ENCODE measurements at regions not wholly inside any gene's neighbourhood (a gene's known extent, or its start where the extent isn't known, plus 50 kb on each side); places are given as distances from the start of the nearest gene placed in this dataset.

- intact Hi-C loops (cut with DNase I; ENCODE audit: low total_unique reads): no loop called here
- no peaks in the 10 kb centered on the region for H3K27me3 ChIP-seq
- no peaks in the 10 kb centered on the region for H3K4me1 ChIP-seq
- H3K4me3 ChIP-seq: no peak overlapping the region
- DNase-seq: no peak
- H3K36me3 ChIP-seq: no peaks in the 10 kb centered on the region
- H3K9me3 ChIP-seq: no peaks in the 10 kb centered on the region
- TF ChIP-seq POLR2A (IDR thresholded peaks at IDR 0.05) (no peak), CTCF (IDR thresholded peaks at IDR 0.05) (no peak)
- no peak overlapping the region for H3K27ac ChIP-seq
These were observed 147.9 kb upstream of the CBLN2 start for GRCh38 chr18:72692086-72692485.

GRCh38 chr18:72687736-72688135 is 143.6 kb upstream of the CBLN2 start:
- no peak for TF ChIP-seq POLR2A (IDR thresholded peaks at IDR 0.05)
- TF ChIP-seq CTCF (IDR thresholded peaks at IDR 0.05): no peak
- no peaks in the 10 kb centered on the region for H3K36me3 ChIP-seq
- H3K27ac ChIP-seq: no peak overlapping the region
- H3K9me3 ChIP-seq: no peaks in the 10 kb centered on the region
- no peaks in the 10 kb centered on the region for H3K4me1 ChIP-seq
- H3K4me3 ChIP-seq: no peak overlapping the region
- H3K27me3 ChIP-seq: no peaks in the 10 kb centered on the region
- no peak for DNase-seq
- intact Hi-C loops (cut with DNase I; ENCODE audit: low total_unique reads): no loop called here

- Histone ChIP-seq H3K36me3 (no peaks in the 10 kb centered on the region), H3K27me3 (no peaks in the 10 kb centered on the region), H3K9me3 (no peaks in the 10 kb centered on the region), H3K4me1 (no peaks in the 10 kb centered on the region), H3K27ac (no peak overlapping the region), H3K4me3 (no peak overlapping the region)
- no peak for DNase-seq
- TF ChIP-seq POLR2A (IDR thresholded peaks at IDR 0.05): no peak
- TF ChIP-seq CTCF (IDR thresholded peaks at IDR 0.05): no peak
- intact Hi-C loops (cut with DNase I; ENCODE audit: low total_unique reads): no loop called here
These were observed 131.3 kb upstream of the CBLN2 start for GRCh38 chr18:72675394-72675793.

GRCh38 chr18:72674710-72675109 is 130.6 kb upstream of the CBLN2 start:
- no peak overlapping the region for H3K27ac ChIP-seq
- no peak overlapping the region for H3K4me3 ChIP-seq
- no peaks in the 10 kb centered on the region for H3K4me1 ChIP-seq
- H3K36me3 ChIP-seq: no peaks in the 10 kb centered on the region
- no peak for DNase-seq
- intact Hi-C loops (cut with DNase I; ENCODE audit: low total_unique reads): no loop called here
- H3K27me3 ChIP-seq: no peaks in the 10 kb centered on the region
- no peak for TF ChIP-seq CTCF (IDR thresholded peaks at IDR 0.05)
- TF ChIP-seq POLR2A (IDR thresholded peaks at IDR 0.05): no peak
- H3K9me3 ChIP-seq: no peaks in the 10 kb centered on the region

GRCh38 chr18:72673242-72673641 is 129.1 kb upstream of the CBLN2 start:
- Histone ChIP-seq H3K27ac (no peak overlapping the region), H3K36me3 (no peaks in the 10 kb centered on the region), H3K27me3 (no peaks in the 10 kb centered on the region), H3K4me1 (no peaks in the 10 kb centered on the region), H3K4me3 (no peak overlapping the region), H3K9me3 (no peaks in the 10 kb centered on the region)
- TF ChIP-seq POLR2A (IDR thresholded peaks at IDR 0.05) (no peak), CTCF (IDR thresholded peaks at IDR 0.05) (no peak)
- intact Hi-C loops (cut with DNase I; ENCODE audit: low total_unique reads): no loop called here
- DNase-seq: no peak
